GM23248 (cell line): ENCODE measurements at regions not wholly inside any gene's neighbourhood (a gene's known extent, or its start where the extent isn't known, plus 50 kb on each side); places are given as distances from the start of the nearest gene placed in this dataset.

Experiments
- EZH2 ChIP-seq: fragments of 200-600 bp; sonication (generic); IDR thresholded peaks from 2 replicates; pipeline ENCODE4 v1.6.1; 2018; ENCODE audit warnings: antibody characterized with exemption, mild to moderate bottlenecking; ENCODE audit not compliant: insufficient read depth, poor library complexity, severe bottlenecking
- EZH2phosphoT487 ChIP-seq: fragments of 200-600 bp; sonication (generic); IDR thresholded peaks from 2 replicates; pipeline ENCODE4 v1.6.1; 2018; ENCODE audit warnings: antibody characterized with exemption, moderate library complexity, mild to moderate bottlenecking, low read depth; ENCODE audit not compliant: insufficient read depth

GRCh38 chr20:4563534-4563933 is 122.7 kb upstream of the PRNP start:
- TF ChIP-seq EZH2 (no peak), EZH2phosphoT487 (no peak)
